ENCODE measurements at regions not wholly inside any gene's neighbourhood (a gene's known extent, or its start where the extent isn't known, plus 50 kb on each side); places are given as distances from the start of the nearest gene placed in this dataset.

DNA sequence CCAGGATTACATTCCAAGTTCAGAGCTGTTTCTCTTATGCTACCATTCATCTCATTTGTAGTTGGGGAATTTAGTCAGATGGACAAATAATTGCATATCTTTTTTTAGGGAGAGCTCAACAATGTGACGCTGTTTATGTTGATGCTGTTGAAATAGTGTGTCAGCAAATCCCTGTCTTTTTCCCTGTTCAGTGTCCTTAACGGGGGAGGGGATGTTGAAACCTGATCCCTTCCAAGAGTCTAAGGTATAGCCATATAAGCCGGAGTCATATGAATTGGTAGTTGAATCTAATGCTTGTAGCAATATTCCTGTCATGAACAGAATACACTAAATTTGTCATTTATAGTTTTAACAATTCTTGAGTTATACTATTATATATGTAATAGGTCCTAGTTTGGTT lies 293.5 kb upstream of the FAT1 start:
- Histone ChIP-seq H2BK5ac (ENCODE audit: insufficient read length, low read length) (no peak overlapping the region), H3T11ph (ENCODE audit: low read length) (no peak overlapping the region), H3K23ac (ENCODE audit: insufficient read length, low read depth, low read length) (no peak overlapping the region), H3K27me3 (ENCODE audit: insufficient read depth, low read length) (no peaks in the 10 kb centered on the region), H3K9ac (ENCODE audit: extremely low read depth, insufficient read length, low read length) (no peak overlapping the region), H3K14ac (ENCODE audit: insufficient read depth, low read length) (no peak overlapping the region), H2AFZ (ENCODE audit: low read length) (no peak overlapping the region), H4K5ac (ENCODE audit: insufficient read length, low read depth, low read length) (no peak overlapping the region), H3K4ac (ENCODE audit: low read depth, low read length) (no peak overlapping the region), H3K27ac (ENCODE audit: insufficient read length, low read depth, low read length) (no peak overlapping the region), H3K56ac (ENCODE audit: insufficient read length, low read depth, low read length) (no peak overlapping the region), H2BK15ac (ENCODE audit: low read depth, low read length) (no peak overlapping the region), H3K9me3 (ENCODE audit: control insufficient read depth, low read depth, low read length) (no peaks in the 10 kb centered on the region), H3K18ac (ENCODE audit: insufficient read length, low read depth, low read length) (no peak overlapping the region), H4K8ac (replicated peaks; ENCODE audit: insufficient read length, low read depth, low read length) (no peak overlapping the region), H3K23me2 (ENCODE audit: insufficient read length, low read depth, low read length, poor library complexity, severe bottlenecking) (no peaks in the 10 kb centered on the region), H2BK12ac (ENCODE audit: insufficient read length, low read depth, low read length) (no peak overlapping the region), H3K4me2 (ENCODE audit: insufficient read depth, insufficient read length, low read length) (no peak overlapping the region), H3K79me2 (ENCODE audit: insufficient read depth, low read length) (no peaks in the 10 kb centered on the region), H4K20me1 (ENCODE audit: control insufficient read depth, insufficient read depth, insufficient read length) (no peaks in the 10 kb centered on the region), H3K79me1 (ENCODE audit: insufficient read depth, low read depth, low read length, poor library complexity, severe bottlenecking) (no peaks in the 10 kb centered on the region), H3K4me1 (ENCODE audit: insufficient read depth, low read length) (peaks cover 3% of the 10 kb centered on the region; the same call in 1 of the 2 replicates), H2BK20ac (ENCODE audit: low read depth, low read length, poor library complexity, severe bottlenecking) (no peak overlapping the region), H4K91ac (ENCODE audit: insufficient read length, low read depth, low read length) (no peak overlapping the region), H2BK120ac (ENCODE audit: low read depth, low read length, poor library complexity, severe bottlenecking) (no peak overlapping the region), H2AK5ac (ENCODE audit: insufficient read length, low read length) (no peak overlapping the region)
- no CpG with 5 or more reads among the region's 3 CpGs for WGBS (ENCODE audit: extremely low coverage, insufficient read length, low lambda C conversion rate)
- DNase-seq: no peak
- no peak overlapping the region for H3K4me3 Mint-ChIP-seq
- TF ChIP-seq, protein P1, sequence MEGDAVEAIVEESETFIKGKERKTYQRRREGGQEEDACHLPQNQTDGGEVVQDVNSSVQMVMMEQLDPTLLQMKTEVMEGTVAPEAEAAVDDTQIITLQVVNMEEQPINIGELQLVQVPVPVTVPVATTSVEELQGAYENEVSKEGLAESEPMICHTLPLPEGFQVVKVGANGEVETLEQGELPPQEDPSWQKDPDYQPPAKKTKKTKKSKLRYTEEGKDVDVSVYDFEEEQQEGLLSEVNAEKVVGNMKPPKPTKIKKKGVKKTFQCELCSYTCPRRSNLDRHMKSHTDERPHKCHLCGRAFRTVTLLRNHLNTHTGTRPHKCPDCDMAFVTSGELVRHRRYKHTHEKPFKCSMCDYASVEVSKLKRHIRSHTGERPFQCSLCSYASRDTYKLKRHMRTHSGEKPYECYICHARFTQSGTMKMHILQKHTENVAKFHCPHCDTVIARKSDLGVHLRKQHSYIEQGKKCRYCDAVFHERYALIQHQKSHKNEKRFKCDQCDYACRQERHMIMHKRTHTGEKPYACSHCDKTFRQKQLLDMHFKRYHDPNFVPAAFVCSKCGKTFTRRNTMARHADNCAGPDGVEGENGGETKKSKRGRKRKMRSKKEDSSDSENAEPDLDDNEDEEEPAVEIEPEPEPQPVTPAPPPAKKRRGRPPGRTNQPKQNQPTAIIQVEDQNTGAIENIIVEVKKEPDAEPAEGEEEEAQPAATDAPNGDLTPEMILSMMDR (conservative IDR thresholded peaks at IDR 0.05): no peak
- no peaks in the 10 kb centered on the region for H3K36me3 Mint-ChIP-seq (ENCODE audit: insufficient read depth in 1 of 3, low read depth in 3 of 3)
- no peak overlapping the region for H3K27ac Mint-ChIP-seq
- no peaks in the 10 kb centered on the region; a peak in 1 of 5 replicates for H3K9me3 Mint-ChIP-seq
- H3K27me3 Mint-ChIP-seq (ENCODE audit: low read depth): peaks cover 14% of the 10 kb centered on the region
- peaks cover 15 to 29% of the 10 kb centered on the region in 2 experiments for H3K4me1 Mint-ChIP-seq
